GM12872 (cell line): ENCODE measurements at regions not wholly inside any gene's neighbourhood (a gene's known extent, or its start where the extent isn't known, plus 50 kb on each side); places are given as distances from the start of the nearest gene placed in this dataset.

Experiments
- CTCF ChIP-seq: IDR thresholded peaks from 3 replicates; pipeline ENCODE4 v1.5.1; 2011; ENCODE audit warnings: low read depth, mild to moderate bottlenecking, low read length, moderate library complexity; ENCODE audit not compliant: insufficient read depth

- TF ChIP-seq CTCF: no peak
Measured at GRCh38 chr3:153089620-153090019, 72.4 kb upstream of the RAP2B start.

- TF ChIP-seq CTCF: no peak
Measured at GRCh38 chr3:153090973-153091372, 71.1 kb upstream of the RAP2B start.

GRCh38 chr3:153093629-153094028 is 68.4 kb upstream of the RAP2B start:
- TF ChIP-seq CTCF: no peak

- no peak for TF ChIP-seq CTCF
Measured at GRCh38 chr3:153094386-153094785, 67.6 kb upstream of the RAP2B start.

- TF ChIP-seq CTCF: no peak
Measured at GRCh38 chr3:153095441-153095840, 66.6 kb upstream of the RAP2B start.

- no peak for TF ChIP-seq CTCF
Measured at GRCh38 chr3:153096731-153097131, 65.3 kb upstream of the RAP2B start.

GRCh38 chr3:153097213-153097612 is 64.8 kb upstream of the RAP2B start:
- TF ChIP-seq CTCF: no peak

- no peak for TF ChIP-seq CTCF
Measured at GRCh38 chr3:153099131-153099530, 62.9 kb upstream of the RAP2B start.
